ENCODE measurements at regions not wholly inside any gene's neighbourhood (a gene's known extent, or its start where the extent isn't known, plus 50 kb on each side); places are given as distances from the start of the nearest gene placed in this dataset.

- TF ChIP-seq CTCF (IDR thresholded peaks at IDR 0.05; ENCODE audit: low read length) (no peak), EZH2 (optimal IDR thresholded peaks at IDR 0.05; ENCODE audit: low read depth, low read length) (no peak)
Measured at GRCh38 chr18:56511996-56512395, 126.4 kb downstream of the TXNL1 start.

Data from MM.1S (cell line).